MM.1S (cell line): ENCODE measurements at regions not wholly inside any gene's neighbourhood (a gene's known extent, or its start where the extent isn't known, plus 50 kb on each side); places are given as distances from the start of the nearest gene placed in this dataset.
"Not testable (repeated sequence)": the region's sequence is repeated elsewhere in the genome, so short reads cannot be mapped to it uniquely, and the experiment has no call there.

Experiments used
- DNase-seq: peaks from one replicate; pipeline ENCODE4 v3.0.0-alpha.2; 2015
- H2AFZ ChIP-seq: fragments of 300-600 bp; sonication (generic); 2 replicates; pipeline ENCODE4 v1.6.0; 2016; ENCODE audit warnings: antibody characterized with exemption, low read length
- H3F3A ChIP-seq: fragments of 300-600 bp; sonication (generic); 2 replicates; pipeline ENCODE4 v1.6.1; 2016; ENCODE audit warnings: mild to moderate bottlenecking, antibody characterized with exemption, low read length, moderate library complexity, mixed read lengths; ENCODE audit not compliant: insufficient read depth
- H3K27ac ChIP-seq: fragments of 300-600 bp; sonication (generic); 2 replicates; pipeline ENCODE4 v1.5.1; 2016; ENCODE audit warnings: mild to moderate bottlenecking, low read length
- H3K27me3 ChIP-seq: fragments of 300-600 bp; sonication (generic); replicated peaks from 2 replicates; pipeline ENCODE4 v1.6.0; 2016; ENCODE audit warnings: low read length; ENCODE audit not compliant: insufficient read depth
- H3K36me3 ChIP-seq: fragments of 300-600 bp; sonication (generic); replicated peaks from 2 replicates; pipeline ENCODE4 v1.6.1; 2016; ENCODE audit warnings: mild to moderate bottlenecking, low read length, mixed read lengths; ENCODE audit not compliant: insufficient read depth
- H3K4me1 ChIP-seq: fragments of 300-600 bp; sonication (generic); 2 replicates; pipeline ENCODE4 v1.6.1; 2016; ENCODE audit warnings: low read length, mixed read lengths
- H3K4me2 ChIP-seq: fragments of 300-600 bp; sonication (generic); 2 replicates; pipeline ENCODE4 v1.6.0; 2016; ENCODE audit warnings: low read depth, low read length
- H3K4me3 ChIP-seq: fragments of 300-600 bp; sonication (generic); 2 replicates; pipeline ENCODE4 v1.5.1; 2016; ENCODE audit warnings: low read length, mixed read lengths
- H3K79me2 ChIP-seq: fragments of 300-600 bp; sonication (generic); 2 replicates; pipeline ENCODE4 v1.6.1; 2016; ENCODE audit warnings: mixed run types, low read length, mixed read lengths
- H3K9ac ChIP-seq: fragments of 300-600 bp; sonication (generic); 2 replicates; pipeline ENCODE4 v1.6.1; 2016; ENCODE audit warnings: low read length, mixed read lengths
- H3K9me2 ChIP-seq: fragments of 300-600 bp; sonication (generic); replicated peaks from 2 replicates; pipeline ENCODE4 v1.6.1; 2016; ENCODE audit warnings: mild to moderate bottlenecking, low read length, mixed read lengths; ENCODE audit not compliant: insufficient read depth
- H3K9me3 ChIP-seq: fragments of 300-600 bp; sonication (generic); replicated peaks from 2 replicates; pipeline ENCODE4 v1.6.1; 2016; ENCODE audit warnings: mild to moderate bottlenecking, low read length, mixed read lengths; ENCODE audit not compliant: insufficient read depth
- H4K20me1 ChIP-seq: fragments of 300-600 bp; sonication (generic); 2 replicates; pipeline ENCODE4 v1.6.1; 2016; ENCODE audit warnings: mild to moderate bottlenecking, low read length, moderate library complexity, mixed read lengths; ENCODE audit not compliant: insufficient read depth
- EZH2 ChIP-seq: fragments of 300-600 bp; sonication (generic); optimal IDR thresholded peaks from 2 replicates; pipeline ENCODE3; 2017; ENCODE audit warnings: low read depth, mild to moderate bottlenecking, antibody characterized with exemption, low read length, mixed read lengths
- EZH2phosphoT487 ChIP-seq: fragments of 300-600 bp; sonication (generic); IDR thresholded peaks from 2 replicates; pipeline ENCODE4 v1.6.1; 2018; ENCODE audit warnings: antibody characterized with exemption, low read length
- TF ChIP-seq, protein P1 (sequence below): fragments of 300-600 bp; sonication (generic); IDR thresholded peaks from 2 replicates; pipeline ENCODE4 v1.5.1; 2016; ENCODE audit warnings: antibody characterized with exemption, low read length, mixed read lengths

DNA sequence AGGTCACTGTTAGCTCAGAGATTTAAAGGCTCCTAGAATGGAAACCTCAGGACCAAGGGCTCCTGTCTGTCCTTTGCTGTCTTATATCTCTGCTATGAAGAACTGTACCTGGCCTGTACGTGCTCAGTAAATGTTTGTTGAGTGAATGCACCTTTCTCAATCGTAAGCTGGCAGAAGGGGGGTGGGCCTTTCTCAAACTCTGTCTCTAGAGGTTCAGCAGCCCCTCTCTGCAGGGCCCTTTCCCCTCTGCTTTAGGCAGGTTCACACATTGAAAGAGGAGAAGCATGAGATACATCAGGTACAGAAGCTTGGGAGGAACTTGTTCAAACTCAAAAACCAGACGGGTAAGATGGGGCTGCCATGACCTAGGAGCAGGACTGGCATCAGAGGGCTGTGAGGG is 155.6 kb downstream of the GOLGA6L4 start:
- no peaks in the 10 kb centered on the region for H3K9me3 ChIP-seq
- no peaks in the 10 kb centered on the region for H3K36me3 ChIP-seq
- H3K9ac ChIP-seq, result no peak overlapping the region
- H2AFZ ChIP-seq, result no peak overlapping the region
- no peaks in the 10 kb centered on the region for H4K20me1 ChIP-seq
- TF ChIP-seq EZH2phosphoT487, result no peak
- no peak for TF ChIP-seq EZH2
- TF ChIP-seq, protein P1, sequence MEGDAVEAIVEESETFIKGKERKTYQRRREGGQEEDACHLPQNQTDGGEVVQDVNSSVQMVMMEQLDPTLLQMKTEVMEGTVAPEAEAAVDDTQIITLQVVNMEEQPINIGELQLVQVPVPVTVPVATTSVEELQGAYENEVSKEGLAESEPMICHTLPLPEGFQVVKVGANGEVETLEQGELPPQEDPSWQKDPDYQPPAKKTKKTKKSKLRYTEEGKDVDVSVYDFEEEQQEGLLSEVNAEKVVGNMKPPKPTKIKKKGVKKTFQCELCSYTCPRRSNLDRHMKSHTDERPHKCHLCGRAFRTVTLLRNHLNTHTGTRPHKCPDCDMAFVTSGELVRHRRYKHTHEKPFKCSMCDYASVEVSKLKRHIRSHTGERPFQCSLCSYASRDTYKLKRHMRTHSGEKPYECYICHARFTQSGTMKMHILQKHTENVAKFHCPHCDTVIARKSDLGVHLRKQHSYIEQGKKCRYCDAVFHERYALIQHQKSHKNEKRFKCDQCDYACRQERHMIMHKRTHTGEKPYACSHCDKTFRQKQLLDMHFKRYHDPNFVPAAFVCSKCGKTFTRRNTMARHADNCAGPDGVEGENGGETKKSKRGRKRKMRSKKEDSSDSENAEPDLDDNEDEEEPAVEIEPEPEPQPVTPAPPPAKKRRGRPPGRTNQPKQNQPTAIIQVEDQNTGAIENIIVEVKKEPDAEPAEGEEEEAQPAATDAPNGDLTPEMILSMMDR, result no peak
- no peaks in the 10 kb centered on the region for H3K79me2 ChIP-seq
- no peaks in the 10 kb centered on the region for H3K27me3 ChIP-seq
- H3K4me1 ChIP-seq, result no peaks in the 10 kb centered on the region
- H3F3A ChIP-seq, result no peaks in the 10 kb centered on the region
- H3K9me2 ChIP-seq, result no peaks in the 10 kb centered on the region
- no peak overlapping the region for H3K4me3 ChIP-seq
- no peak for DNase-seq
- H3K27ac ChIP-seq, result no peak overlapping the region
- no peak overlapping the region for H3K4me2 ChIP-seq

DNA sequence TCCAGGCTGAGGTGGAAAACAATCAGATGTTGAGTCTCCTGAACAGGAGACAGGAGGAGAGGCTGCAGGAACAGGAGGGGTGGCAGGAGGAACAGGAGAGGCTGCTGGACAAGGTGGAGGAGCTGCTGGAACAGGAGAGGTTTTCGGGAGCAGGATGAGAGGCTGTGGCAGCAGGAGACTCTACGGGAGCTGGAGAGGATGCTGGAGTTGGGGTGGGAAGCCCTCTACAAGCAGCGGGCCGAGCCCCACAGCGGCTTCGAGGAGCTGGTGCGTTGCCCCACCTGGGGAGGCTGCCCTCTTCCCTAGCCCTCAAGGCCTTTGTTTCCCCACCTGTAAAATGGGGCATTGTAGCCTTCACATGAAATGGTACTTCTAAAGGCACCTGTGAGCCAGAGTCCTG is 156.4 kb downstream of the GOLGA6L4 start:
- not testable (repeated sequence) for H3K27ac ChIP-seq, H3K4me2 ChIP-seq, H3K79me2 ChIP-seq, DNase-seq, H3K9me2 ChIP-seq, H4K20me1 ChIP-seq, H3K36me3 ChIP-seq, H3K27me3 ChIP-seq, H3K4me1 ChIP-seq, H3K9me3 ChIP-seq, H2AFZ ChIP-seq, H3K4me3 ChIP-seq, H3F3A ChIP-seq, H3K9ac ChIP-seq

DNA sequence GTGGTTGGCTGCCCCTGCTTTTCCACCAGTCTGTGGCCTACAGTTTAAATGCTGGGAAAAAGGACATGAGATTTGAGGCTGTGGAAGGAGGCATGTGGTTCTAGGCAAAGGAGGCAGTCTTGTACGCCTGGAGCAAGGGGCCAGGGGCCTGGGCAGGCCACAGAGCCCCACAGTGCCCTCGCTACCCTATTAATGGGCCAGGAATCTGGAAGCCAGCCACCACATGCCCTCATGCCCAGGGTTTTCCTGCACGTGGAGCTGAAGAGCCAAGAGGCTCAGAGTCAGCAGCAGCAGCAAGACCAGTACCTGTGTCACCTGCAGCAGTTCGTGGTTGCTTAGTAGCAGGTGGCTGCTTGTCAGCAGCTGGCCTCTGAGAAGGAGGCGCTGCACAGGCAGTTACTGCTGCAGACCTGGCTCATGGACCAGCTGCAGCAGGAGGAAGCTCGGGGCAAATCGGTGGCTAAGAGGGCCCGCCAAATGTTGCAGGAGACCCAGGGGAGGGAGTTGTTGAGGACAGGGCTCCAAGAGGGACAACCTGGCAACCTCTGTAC is 157.9 kb downstream of the GOLGA6L4 start:
- H3K4me1 ChIP-seq, H3K36me3 ChIP-seq, H2AFZ ChIP-seq, H4K20me1 ChIP-seq, H3K79me2 ChIP-seq, H3K27ac ChIP-seq, H3K9ac ChIP-seq, H3F3A ChIP-seq, H3K4me2 ChIP-seq, H3K27me3 ChIP-seq, H3K9me2 ChIP-seq, H3K4me3 ChIP-seq, H3K9me3 ChIP-seq: not testable (repeated sequence)
- DNase-seq, result peak; percentile 40

GRCh38 chr15:84393966-84394365 is 158.4 kb downstream of the GOLGA6L4 start:
- not testable (repeated sequence) for H3K27ac ChIP-seq, H3K36me3 ChIP-seq, H2AFZ ChIP-seq, H3K4me1 ChIP-seq, H4K20me1 ChIP-seq, H3K4me3 ChIP-seq, H3K4me2 ChIP-seq, H3K9me3 ChIP-seq, H3K27me3 ChIP-seq, H3K9me2 ChIP-seq, H3K9ac ChIP-seq, H3K79me2 ChIP-seq, DNase-seq, H3F3A ChIP-seq

DNA sequence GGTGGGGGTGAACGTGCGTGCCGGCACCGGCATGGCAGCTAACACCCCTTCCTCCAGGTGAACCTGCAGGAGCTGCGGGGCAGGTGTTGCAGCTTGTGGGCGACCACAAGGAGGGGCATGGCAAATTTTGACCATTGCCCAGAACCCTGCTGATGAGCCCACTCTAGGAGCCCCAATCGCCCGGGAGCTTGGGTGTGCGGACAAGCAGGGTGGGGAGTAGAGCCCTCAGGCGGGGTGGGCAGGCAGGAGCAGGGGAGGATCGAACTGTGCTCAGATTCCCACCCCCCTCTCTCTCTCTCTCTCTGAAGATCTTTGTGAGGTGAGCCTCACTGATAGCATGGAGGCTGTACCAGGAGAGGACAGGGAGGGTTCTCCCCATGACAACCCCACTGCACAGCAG is 159.8 kb downstream of the GOLGA6L4 start:
- DNase-seq, H3K4me1 ChIP-seq, H3F3A ChIP-seq, H3K27ac ChIP-seq, H3K9ac ChIP-seq, H3K36me3 ChIP-seq, H2AFZ ChIP-seq, H3K4me2 ChIP-seq, H3K9me2 ChIP-seq, H3K9me3 ChIP-seq, H3K4me3 ChIP-seq, H3K27me3 ChIP-seq, H3K79me2 ChIP-seq, H4K20me1 ChIP-seq: not testable (repeated sequence)

GRCh38 chr15:84395881-84396280 is 160.3 kb downstream of the GOLGA6L4 start:
- H3K36me3 ChIP-seq, H3K4me2 ChIP-seq, H2AFZ ChIP-seq, H3F3A ChIP-seq, DNase-seq, H3K9me2 ChIP-seq, H3K9ac ChIP-seq, H3K4me3 ChIP-seq, H4K20me1 ChIP-seq, H3K79me2 ChIP-seq, H3K27me3 ChIP-seq, H3K4me1 ChIP-seq, H3K9me3 ChIP-seq, H3K27ac ChIP-seq: not testable (repeated sequence)

DNA sequence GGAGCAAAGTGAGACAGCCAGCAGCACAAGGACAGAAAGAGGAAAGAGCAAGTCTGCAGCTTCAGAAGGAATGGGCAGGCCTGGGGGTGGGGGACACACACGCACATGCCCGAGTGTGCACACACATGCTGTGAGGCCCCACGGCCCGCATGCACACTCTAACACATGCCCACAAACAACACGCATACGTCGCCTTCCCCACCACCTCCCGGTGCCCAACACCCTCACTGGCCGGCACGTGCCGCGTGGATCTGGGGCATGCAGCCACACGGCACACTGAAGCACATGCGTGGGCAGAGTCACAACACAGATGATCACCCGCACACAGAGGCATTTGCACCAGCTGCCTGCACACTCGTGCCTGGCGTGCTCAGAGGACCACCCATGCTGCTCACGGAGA is 161.5 kb downstream of the GOLGA6L4 start:
- H3K4me2 ChIP-seq, H3K9ac ChIP-seq, H3K4me3 ChIP-seq, H3K4me1 ChIP-seq, H3F3A ChIP-seq, H2AFZ ChIP-seq, DNase-seq, H3K9me3 ChIP-seq, H3K9me2 ChIP-seq, H3K27me3 ChIP-seq, H3K36me3 ChIP-seq, H3K79me2 ChIP-seq, H3K27ac ChIP-seq, H4K20me1 ChIP-seq: not testable (repeated sequence)
